HG03175 (cell line): ENCODE measurements at regions not wholly inside any gene's neighbourhood (a gene's known extent, or its start where the extent isn't known, plus 50 kb on each side); places are given as distances from the start of the nearest gene placed in this dataset.

Experiments used
- ATAC-seq: cut with Tn5 transposase; IDR thresholded peaks from one replicate; pipeline ENCODE4 v1.9.1; 2021; ENCODE audit warnings: mild to moderate bottlenecking, moderate library complexity; ENCODE audit not compliant: unreplicated experiment

DNA sequence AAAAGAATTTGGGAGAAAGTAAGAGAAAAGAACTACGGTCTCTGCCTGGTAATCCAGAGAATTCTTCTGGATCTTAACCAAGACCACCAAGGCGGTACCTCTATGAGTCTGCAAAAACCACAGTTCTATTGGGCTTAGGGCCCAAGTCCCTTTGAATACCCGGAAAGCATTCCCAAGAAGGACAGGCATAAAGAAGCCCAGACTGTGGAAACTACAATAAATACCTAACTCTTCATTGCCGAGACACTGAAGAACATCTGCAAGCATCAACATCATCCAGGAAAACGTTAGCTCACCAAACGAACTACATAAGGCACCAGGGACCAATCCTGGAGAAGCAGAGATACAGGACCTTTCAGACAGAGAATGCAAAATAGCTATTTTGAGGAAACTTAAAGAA, 162.3 kb upstream of the TMC3 start:
- no peak for ATAC-seq

DNA sequence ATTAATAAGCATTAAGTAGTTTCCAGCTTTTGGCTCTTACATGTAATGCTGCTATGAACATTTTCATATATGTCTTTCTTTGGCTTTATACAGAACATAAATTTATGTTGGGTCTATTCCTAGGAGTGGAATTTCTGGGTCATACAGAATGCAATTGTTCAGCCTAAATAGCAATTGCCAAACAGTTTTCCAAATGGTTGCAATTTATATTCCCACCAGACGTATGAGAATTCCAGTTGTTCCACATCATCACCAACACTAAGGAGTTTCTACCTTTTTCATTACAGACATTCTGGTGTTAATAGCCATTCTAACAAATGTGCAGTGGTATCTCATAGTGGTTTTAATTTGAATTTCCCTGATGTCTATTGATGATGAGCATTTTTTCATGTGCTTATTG, 160.1 kb upstream of the TMC3 start:
- ATAC-seq: no peak

DNA sequence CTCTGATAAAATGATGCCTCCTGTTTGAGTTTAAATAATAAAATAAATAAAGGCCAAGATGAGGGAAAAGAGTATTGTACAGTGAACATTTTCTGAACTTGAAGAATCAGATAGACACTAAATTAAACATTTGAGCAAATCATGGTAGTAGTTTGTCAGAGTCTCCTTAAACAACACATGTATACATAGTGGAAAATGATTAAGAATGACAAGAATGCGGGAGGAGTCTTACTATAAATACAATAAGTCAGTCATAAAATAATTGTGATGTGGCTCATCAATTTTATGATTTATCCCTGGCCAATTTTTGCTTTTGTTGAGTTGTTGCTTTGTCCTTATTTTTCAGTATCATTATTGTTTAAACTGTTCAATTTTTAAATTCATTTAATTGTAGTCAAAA, 158.0 kb upstream of the TMC3 start:
- ATAC-seq: no peak

DNA sequence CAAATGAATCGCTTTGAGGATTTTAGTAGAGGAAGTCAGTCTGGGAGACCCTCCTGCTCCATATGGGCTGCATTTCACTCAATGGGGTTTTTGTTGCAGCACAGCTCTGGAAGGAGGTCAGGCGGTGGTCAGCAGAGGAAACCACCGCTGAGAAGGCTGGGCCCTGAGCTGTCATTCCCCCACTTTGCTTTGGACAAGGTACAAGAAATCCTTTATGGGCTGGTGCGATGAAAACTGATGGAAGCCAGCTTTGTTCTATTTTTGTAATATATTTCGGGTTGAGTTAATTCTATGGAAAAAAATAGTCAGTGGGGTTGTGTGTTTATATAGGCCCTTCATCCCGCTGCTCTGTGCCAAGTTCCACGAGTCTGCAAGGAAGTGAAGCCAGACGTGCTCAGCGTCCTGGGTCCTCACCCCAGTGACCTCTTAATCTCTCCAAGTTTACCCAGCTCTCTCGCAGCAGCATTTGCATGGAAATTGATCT, 157.1 kb upstream of the TMC3 start:
- ATAC-seq: no peak

DNA sequence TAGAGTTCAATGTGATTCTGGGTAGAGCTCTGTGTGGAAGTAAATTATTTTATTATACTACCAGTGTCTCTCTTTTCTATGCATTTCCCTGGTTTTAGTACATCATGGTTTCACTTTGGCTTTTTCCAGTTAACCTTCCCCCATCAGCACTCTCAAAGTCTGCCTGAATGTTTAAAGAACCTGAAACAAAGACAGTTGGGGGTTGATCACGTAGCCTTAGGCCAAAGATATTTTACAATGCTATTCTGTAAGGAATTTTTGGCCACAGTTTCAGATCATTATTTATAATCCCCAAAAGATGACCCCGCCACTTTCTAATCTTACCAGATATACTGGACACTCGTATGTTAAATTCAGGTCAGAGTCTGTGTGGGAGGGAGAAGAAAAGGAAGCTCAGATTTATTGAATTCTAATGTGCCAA, 156.3 kb upstream of the TMC3 start:
- ATAC-seq: no peak

DNA sequence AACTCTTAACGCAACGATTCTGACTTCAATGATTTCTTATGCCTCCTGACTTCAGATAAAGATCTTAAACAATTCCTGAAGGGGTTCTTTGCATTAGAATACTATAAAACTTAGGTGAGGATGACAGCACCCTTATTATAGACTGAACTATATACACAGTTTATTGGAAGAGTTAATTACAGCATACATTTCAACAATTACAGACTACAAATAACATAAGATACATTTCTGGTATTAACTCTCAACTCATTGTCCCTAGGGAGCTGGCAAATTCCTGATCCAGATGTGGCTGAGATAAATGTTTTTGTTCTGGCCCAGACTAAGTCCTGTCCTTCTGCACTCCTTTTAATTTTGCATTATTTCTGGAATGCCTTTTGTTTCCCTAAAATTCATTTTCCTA, 155.5 kb upstream of the TMC3 start:
- ATAC-seq: no peak

DNA sequence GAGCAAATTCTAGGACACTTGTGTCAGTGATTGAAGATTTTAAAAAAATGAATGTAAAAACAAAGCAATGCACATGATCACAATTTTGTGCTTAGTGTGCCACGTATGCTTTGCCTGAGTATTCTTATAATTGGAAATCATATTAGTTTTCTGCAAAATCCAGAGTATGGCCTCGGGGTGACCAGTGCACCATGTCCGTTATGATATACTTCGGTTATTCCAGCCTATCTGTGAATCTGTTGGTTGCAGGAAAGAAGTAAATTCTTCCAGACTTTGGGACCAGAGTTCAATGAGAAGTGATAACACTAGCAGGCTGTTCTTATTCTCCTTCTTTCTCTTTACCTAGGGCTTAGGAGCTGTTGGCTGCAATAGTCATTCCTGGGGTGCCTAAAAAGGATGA, 152.0 kb upstream of the TMC3 start:
- ATAC-seq: no peak

DNA sequence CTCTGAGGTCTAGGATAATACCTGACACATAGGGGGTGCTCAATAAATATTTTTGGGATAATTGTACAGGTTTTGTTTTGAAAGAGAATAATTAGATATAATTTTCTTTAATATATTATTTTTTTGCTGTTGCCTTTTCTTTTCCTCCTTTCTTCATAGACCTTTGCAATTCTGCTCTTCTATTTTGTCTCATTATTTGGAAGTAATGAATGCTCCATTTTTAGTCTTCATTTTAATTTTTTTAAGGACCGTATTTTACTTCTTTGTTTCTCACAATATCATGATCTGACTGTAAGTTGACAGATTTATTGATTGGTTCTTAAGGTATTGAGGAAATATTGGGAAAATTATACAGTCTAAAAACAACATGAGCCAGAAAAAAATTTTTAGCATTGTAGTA, 150.5 kb upstream of the TMC3 start:
- no peak for ATAC-seq

DNA sequence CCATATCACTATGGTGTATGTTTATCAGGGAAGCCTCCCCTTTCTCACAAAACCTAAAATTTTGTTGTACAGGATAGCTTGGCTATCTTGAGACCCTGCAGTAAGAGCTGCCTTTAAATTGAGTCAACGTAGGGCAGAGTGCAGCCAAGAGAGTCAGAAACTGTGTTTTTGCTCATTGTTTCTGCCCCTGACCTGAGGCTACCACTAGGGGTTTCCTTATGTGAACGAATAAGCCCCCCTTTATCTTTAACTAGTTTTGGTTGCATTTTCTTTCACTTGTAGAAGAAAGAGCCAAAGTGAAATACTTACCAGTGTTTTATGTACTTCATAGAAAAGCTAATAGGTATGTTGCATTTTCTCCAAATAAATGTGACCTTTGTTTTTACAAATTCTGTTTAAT, 149.9 kb upstream of the TMC3 start:
- ATAC-seq: no peak

DNA sequence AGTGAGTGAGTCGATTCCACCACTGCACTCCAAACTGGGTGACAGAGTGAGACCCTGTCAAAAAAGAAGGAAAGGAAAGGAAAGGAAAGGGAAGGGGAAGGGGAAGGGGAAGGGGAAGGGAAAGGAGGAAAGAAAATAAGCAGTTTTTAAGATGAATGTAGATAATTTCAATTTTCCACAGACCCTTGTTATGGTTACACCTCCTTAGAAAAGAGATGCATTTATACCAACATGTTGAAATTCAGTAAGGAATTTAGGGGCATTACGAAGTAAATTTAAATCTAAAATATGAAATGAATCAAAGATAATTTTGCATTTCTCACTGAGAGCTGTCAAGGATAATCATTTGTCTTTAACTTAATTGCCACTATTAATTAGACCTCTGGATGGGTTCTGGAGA, 146.5 kb upstream of the TMC3 start:
- ATAC-seq: no peak

DNA sequence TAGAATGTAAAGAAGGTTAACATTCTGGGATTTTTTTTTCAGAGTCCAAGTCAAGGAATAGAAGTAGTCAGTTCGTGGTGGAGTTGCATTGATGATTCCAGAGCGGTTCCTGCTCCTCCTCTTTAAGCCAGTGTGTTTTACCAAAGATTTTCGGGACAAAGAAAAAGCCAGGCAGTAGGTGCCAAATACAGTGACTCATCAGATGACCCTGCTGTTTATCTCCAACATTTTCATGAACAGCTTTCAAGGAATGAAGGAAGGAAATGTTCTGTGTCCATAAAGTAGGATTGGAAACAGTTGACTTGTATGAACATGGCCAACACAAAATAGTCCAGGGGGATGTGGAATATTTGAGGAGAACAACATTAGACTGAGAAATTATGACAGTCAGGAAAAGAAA, 142.4 kb upstream of the TMC3 start:
- ATAC-seq: no peak

DNA sequence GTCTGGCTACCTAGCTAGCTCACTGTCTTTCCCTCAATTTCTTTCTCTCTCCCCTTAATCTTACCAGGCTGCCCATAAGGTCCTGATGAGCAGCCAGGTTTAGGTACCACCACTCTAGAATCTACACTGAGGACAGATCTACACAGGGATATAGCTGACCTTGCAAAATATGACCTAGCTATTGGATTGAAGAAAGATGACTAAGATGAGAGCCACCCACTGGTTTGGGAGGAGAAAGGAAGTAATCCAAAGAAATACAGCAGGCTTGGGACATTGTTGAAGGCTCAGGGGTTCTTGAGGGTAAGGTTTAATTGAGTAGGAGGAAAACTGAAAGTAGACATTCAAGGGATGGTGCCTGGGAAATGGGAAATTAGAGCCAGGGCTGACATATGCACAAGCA, 142.0 kb upstream of the TMC3 start:
- no peak for ATAC-seq

DNA sequence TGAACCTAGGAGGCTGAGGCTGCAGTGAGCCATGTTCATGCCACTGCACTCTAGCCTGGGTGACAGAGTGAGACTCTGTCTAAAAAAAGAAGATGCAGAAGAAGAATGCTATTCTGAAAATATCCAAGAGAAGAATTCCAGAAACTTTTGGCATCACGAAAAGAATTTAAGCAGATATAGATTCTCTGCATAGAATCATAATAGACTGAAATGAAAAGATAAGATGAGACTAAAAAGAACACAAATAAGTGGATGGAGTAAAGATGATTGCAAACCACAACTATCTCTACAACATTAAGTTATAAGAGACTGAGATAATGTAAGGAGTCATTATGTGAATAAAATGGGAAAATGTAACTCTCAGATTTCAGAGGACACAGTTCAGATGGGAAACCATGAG, 140.7 kb upstream of the TMC3 start:
- ATAC-seq: no peak

DNA sequence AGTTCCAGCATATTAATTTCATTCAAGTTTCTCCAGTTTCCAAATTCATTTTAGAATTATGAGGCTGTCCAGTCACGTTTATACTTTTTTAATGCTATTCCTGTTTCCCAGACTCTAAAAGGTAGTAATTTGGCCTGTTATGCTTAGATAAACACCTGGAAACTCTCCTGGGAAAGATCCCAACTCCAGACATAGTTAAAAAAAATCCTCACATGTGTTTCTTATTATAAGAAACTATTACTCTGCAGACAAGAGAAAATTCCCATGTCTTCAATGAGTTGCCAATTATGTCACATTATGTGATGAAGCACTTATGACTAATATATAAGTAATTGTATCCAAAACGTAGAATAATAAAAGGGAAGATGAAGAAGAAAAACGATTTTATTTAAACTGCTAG, 137.1 kb upstream of the TMC3 start:
- no peak for ATAC-seq

DNA sequence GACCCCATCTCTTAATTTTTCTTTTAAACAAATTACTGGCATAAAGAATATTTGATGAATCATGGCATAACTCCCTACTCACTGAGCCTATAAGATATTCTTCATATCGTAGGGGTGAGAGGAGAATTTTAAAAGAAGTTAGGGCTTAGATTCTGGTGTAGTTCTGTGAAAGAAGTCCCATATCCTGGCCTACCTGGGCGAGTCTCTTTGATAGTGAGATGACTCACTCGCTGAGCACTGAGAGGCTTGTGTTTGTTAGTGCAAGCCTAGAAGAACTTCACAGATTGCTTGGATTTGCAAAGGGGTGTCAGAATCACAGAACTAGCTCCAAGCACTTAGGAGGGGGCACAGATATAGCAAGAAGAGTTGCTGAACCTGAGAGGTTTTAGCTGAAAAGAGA, 133.8 kb upstream of the TMC3 start:
- ATAC-seq: no peak

DNA sequence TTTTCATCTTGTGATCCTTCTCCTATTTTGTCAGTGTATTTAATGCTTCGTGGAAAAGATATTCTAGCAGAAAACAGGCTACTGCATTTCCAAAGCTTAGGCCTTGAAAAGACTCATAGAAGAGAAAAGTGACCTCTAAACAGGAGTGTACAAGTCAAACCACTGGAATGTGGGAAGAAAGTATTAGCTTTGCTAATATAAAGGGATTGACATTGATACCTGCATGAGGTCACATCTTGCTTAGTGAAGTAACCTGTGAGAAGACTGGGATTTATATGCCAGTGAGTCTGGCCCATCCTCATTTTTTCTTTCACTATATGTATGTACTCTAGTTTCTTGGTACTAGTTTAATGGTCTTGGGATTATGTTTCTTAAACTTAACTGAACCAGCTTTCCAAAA, 132.9 kb upstream of the TMC3 start:
- ATAC-seq: no peak

DNA sequence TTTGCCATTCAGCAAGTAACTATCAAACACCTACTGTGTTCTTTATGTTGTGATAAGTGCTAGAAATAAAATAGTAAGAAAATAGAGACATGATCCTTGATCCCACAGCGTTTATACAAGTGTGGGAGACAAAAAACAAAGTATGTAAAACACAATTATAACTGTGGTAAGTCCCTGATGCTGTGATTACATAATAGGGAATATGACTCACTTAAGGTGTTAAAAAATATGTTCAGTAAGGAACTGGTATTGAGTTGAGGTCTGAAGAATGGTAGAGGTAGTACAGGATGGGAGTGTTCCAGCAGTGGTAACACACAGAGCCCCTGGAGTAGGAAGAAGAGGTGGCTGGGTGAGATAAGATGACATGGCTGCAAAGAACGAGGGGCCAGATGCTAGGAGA, 132.1 kb upstream of the TMC3 start:
- ATAC-seq: no peak

DNA sequence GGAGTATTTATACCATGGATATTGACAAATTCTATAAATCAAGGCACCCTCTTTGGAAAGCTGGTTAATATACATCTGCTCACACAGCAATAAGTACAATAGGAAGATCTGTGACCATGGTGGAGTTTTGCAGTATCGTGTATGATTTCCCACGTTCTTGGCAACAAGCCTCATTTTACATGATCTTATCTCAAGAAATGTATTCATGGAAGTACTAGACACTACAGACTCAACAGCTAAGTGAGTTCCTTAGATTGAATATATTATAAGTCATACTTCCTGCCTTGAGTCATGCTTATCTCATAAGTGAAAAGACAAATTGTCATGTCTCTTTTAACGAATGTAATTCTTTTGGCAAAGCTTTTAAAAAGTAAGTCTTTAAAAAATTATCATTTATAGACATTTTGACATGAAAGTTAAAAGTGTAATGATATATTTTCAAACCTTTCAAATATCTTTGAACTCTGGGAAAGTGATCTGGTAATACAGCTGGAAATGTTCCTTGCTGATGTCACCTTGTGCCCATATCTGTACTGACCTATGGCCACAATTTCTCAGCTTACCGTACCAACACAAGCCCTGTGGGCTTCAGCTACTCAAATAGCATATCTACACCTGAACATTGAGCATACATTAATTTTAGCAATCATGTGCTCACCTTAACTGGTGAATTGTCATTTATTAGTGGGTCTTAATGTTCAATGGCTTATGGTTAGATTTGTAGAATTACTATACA, 130.3 kb upstream of the TMC3 start:
- ATAC-seq: no peak

DNA sequence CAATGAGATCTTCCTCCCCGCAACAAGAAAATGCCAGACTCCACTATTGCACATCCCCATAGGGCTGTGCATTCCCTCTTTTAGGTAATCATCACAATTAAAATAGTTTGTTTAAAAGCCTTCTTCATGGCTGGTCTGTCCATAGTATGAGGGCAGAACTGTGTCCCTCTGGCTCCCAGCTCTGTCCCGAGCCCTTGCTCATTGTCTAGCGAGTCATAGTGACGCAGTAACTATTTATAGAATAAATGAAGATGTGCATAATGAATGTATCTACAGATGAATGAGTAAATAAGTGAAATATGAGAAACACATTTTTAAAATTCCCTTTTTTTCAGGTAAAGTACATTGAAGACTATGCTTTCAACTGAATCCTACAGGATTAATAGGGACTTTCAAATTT, 128.4 kb upstream of the TMC3 start:
- ATAC-seq: no peak

DNA sequence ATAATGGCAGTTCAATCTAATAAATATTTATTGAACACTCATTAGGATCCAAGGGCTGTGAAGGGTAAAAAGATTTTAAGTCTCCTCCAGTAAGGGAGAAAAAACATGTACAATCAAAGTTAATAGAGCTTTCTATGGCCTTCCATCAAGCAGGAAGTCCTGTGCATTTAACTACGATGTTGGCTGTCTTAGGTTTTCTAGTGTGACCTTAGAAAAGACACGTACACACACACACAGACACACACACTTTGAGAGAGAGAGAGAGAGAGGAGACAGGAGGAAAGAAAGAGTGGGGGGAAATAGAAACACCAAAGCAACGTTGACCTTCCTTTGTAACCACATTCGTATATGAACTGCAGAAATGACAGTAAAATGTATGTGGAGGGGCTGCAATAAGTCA, 126.1 kb upstream of the TMC3 start:
- no peak for ATAC-seq

DNA sequence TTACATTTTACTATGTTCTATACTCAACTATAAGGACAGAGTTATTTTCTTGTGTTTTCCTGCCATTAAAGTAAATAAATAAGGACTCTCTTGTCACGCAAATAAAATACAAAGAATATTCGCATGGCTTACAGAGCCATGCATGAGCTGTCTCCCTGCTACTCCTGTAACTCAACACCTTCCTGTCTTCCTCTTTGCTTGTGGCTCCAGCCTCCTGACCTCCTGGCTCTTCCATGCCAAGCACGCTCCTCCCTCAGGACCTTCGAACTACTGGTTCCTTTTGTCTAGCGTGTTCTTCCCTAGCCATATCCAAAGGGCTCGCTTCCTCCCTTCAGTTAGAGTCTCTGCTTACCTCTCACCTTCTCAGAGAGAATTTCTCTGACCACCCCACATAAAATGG, 124.3 kb upstream of the TMC3 start:
- ATAC-seq: no peak

DNA sequence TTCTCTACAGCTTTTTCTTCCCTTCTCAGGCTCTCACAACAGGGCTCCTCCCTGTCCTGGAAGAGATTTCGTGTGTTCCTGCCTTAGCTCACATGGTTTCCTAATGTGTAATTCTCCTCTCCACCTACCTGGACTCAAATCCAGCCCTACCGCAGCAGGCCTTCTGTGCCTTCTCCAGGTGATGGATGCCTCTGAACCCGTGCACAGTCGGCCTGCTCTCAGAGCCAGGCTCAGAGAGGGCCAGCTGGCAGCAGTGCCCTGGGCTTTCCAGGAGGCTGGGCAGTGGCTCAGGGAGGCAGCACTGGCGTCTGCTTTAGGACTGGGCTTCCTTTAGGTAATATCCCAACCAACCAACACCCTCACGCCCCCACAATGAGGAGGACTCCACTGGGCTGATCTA, 123.2 kb upstream of the TMC3 start:
- no peak for ATAC-seq

DNA sequence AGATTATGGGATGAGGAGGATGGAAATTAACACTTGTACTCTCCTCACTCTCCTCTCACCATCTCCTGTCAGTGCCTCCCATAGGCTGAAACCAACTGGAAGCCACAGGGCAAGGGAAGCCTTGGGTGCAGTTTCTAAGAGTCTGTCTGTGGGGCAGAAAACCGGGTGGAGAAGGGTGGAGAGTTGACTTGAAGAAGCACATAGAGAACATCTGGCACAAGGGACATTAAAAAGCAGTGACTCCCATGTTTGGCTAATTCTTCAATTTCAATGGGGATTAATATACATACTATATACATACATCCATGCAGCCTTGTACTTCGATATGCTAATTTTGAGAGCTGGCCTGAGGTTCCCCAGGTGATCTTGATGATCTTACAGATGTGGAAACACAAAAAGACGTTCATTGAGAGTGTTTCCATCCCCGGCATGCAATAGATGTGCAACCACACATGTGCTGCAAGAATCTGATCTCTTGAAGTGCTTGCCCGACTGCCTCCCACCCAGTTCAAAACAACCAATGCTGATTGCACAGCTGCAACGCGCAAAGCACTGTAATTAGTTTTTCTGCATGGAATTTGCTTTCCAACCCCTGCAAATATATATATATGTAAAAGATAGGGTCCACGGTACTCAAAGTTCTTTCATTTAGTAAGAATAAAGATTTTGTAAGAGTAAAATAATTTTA, 121.9 kb upstream of the TMC3 start:
- ATAC-seq: no peak
